ENCODE measurements at regions not wholly inside any gene's neighbourhood (a gene's known extent, or its start where the extent isn't known, plus 50 kb on each side); places are given as distances from the start of the nearest gene placed in this dataset.

- TF ChIP-seq, protein P1, sequence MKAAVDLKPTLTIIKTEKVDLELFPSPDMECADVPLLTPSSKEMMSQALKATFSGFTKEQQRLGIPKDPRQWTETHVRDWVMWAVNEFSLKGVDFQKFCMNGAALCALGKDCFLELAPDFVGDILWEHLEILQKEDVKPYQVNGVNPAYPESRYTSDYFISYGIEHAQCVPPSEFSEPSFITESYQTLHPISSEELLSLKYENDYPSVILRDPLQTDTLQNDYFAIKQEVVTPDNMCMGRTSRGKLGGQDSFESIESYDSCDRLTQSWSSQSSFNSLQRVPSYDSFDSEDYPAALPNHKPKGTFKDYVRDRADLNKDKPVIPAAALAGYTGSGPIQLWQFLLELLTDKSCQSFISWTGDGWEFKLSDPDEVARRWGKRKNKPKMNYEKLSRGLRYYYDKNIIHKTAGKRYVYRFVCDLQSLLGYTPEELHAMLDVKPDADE (IDR thresholded peaks at IDR 0.05): no peak
- no peak for TF ChIP-seq ZNF462 (CRISPR knock-in tag; IDR thresholded peaks at IDR 0.05)
- TF ChIP-seq EZH2 (IDR thresholded peaks at IDR 0.05; ENCODE audit: low read depth, unreplicated experiment): no peak
- TF ChIP-seq NANOG (IDR thresholded peaks at IDR 0.05; ENCODE audit: borderline replicate concordance): no peak
- no peak for TF ChIP-seq STAT1 (IDR thresholded peaks at IDR 0.05; ENCODE audit: unreplicated experiment)
Observed at GRCh38 chr6:156703719-156704118, 73.5 kb upstream of the ARID1B start (continued).

- Mint-ChIP-seq H3K27ac (no peak overlapping the region), H3K4me1 (no peaks in the 10 kb centered on the region; the same call in 2 of the 3 replicates), H3K27me3 (ENCODE audit: insufficient read depth, low read depth, poor library complexity) (no peaks in the 10 kb centered on the region), H3K36me3 (ENCODE audit: low read depth) (no peaks in the 10 kb centered on the region), H3K4me3 (no peak overlapping the region), H3K9me3 (no peaks in the 10 kb centered on the region)
- no peak overlapping the region for H2AFZ ChIP-seq
- H3F3A ChIP-seq (replicated peaks; ENCODE audit: low read depth): no peaks in the 10 kb centered on the region
- no peaks in the 10 kb centered on the region for H3K9me2 ChIP-seq (ENCODE audit: insufficient read depth)
- H3K27ac ChIP-seq (ENCODE audit: low read depth): no peak overlapping the region
- no peaks in the 10 kb centered on the region for H3K4me1 ChIP-seq (ENCODE audit: insufficient read depth)
- H3K36me3 ChIP-seq (ENCODE audit: insufficient read depth): no peaks in the 10 kb centered on the region
- H3K4me3 ChIP-seq: no peak overlapping the region
- H4K20me1 ChIP-seq (replicated peaks; ENCODE audit: insufficient read depth): no peaks in the 10 kb centered on the region
- H3K79me2 ChIP-seq (replicated peaks; ENCODE audit: insufficient read depth): no peaks in the 10 kb centered on the region
- no peaks in the 10 kb centered on the region for H3K27me3 ChIP-seq (ENCODE audit: insufficient read depth)
- no peak overlapping the region for H3K4me2 ChIP-seq
- DNase-seq (ENCODE audit: low spot score) (no peak), ATAC-seq (no peak)
- no peak for TF ChIP-seq JUNB (IDR thresholded peaks at IDR 0.05; ENCODE audit: unreplicated experiment)
- no peak for TF ChIP-seq ZNF114 (CRISPR knock-in tag; IDR thresholded peaks at IDR 0.05)
- TF ChIP-seq STAT1 (IDR thresholded peaks at IDR 0.05; ENCODE audit: unreplicated experiment): no peak
- no peak for TF ChIP-seq POLR2AphosphoS5 (IDR thresholded peaks at IDR 0.05; ENCODE audit: low read depth)
- TF ChIP-seq ZNF462 (CRISPR knock-in tag; IDR thresholded peaks at IDR 0.05): no peak
- TF ChIP-seq CREB1 (CRISPR knock-in tag; IDR thresholded peaks at IDR 0.05; ENCODE audit: low read depth): no peak
- TF ChIP-seq ZNF331 (CRISPR knock-in tag; IDR thresholded peaks at IDR 0.05; ENCODE audit: low read depth): no peak
- TF ChIP-seq NANOG (IDR thresholded peaks at IDR 0.05; ENCODE audit: borderline replicate concordance): no peak
Observed at GRCh38 chr6:156701966-156702365, 75.2 kb upstream of the ARID1B start.

Measured in GM23338 (cell line).